ENCODE measurements at regions not wholly inside any gene's neighbourhood (a gene's known extent, or its start where the extent isn't known, plus 50 kb on each side); places are given as distances from the start of the nearest gene placed in this dataset.

DNA sequence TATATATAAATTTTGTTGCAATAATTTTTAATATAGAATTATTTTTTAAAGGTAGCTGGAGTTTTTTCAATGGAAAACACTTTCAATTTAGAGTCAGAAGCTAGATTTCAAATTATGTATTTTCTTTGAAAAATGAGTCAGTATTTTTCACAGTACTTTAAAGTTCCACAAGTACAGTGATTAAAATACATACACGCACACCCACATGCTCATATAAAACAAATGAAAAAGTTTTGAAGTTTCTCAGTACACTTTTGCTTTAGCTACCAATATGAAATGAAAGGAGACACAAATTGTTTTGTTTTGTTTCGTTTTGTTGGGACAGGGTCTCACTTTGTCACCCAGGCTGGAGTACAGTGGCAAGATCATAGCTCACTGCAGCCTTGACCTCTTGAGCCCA, 98.6 kb downstream of the CYB561 start:
- CTCF ChIA-PET: interaction anchor here (0.6 to 1.1 kb wide), 5 partner anchors 19 to 323 kb away, joined by 3 to 6 read pairs (median 3); no protein-coding TSS in a partner anchor

DNA sequence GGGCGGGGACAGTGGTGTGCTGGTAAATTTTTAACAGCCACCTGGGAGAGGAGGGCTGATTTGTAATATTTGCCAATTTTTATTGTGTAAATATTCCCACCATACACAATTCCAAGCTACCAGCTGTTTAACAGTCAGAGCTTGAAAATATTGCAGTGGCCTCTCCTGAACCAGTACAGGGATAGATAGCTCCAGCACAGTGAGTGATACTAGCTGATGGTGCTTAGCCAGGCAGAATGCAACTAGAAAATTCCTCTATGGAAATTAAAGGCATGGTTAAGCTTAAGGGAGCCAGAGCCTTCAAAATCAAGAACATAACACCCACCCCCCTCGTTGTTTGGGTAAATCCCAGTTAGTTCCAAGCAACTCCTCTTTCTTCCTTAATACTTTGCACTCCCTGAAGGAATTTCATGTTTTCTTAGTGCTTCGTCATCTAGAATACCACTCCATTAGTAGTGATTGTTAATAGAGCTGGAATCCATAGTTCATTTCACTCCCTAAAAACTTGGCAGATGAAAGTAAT, 96.6 kb downstream of the CYB561 start:
- TF ChIP-seq, protein P1, sequence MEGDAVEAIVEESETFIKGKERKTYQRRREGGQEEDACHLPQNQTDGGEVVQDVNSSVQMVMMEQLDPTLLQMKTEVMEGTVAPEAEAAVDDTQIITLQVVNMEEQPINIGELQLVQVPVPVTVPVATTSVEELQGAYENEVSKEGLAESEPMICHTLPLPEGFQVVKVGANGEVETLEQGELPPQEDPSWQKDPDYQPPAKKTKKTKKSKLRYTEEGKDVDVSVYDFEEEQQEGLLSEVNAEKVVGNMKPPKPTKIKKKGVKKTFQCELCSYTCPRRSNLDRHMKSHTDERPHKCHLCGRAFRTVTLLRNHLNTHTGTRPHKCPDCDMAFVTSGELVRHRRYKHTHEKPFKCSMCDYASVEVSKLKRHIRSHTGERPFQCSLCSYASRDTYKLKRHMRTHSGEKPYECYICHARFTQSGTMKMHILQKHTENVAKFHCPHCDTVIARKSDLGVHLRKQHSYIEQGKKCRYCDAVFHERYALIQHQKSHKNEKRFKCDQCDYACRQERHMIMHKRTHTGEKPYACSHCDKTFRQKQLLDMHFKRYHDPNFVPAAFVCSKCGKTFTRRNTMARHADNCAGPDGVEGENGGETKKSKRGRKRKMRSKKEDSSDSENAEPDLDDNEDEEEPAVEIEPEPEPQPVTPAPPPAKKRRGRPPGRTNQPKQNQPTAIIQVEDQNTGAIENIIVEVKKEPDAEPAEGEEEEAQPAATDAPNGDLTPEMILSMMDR (IDR thresholded peaks at IDR 0.05; ENCODE audit: insufficient read depth, low read depth, low read length): no peak
- DNase-seq (ENCODE audit: low read depth): peak; percentile 61
- no peaks in the 10 kb centered on the region for H3K36me3 ChIP-seq (ENCODE audit: control insufficient read depth, insufficient read depth, low read length)
- ChIA-PET POLR2A (no interaction called here), CTCF (interaction anchor here (0.6 to 1.6 kb wide), 3 partner anchors 9 to 76 kb away, joined by 3 to 4 read pairs (median 3); no protein-coding TSS in a partner anchor)
- H3K4me3 ChIP-seq (ENCODE audit: low read depth, low read length): no peak overlapping the region
- H3K27me3 ChIP-seq (ENCODE audit: control insufficient read depth, insufficient read depth, low read length): no peaks in the 10 kb centered on the region

More for the DNA sequence above, 98.6 kb downstream of the CYB561 start:
- no peak for DNase-seq (ENCODE audit: low read depth)
- H3K27me3 ChIP-seq (ENCODE audit: control insufficient read depth, insufficient read depth, low read length): no peaks in the 10 kb centered on the region
- H3K36me3 ChIP-seq (ENCODE audit: control insufficient read depth, insufficient read depth, low read length): peaks cover 1% of the 10 kb centered on the region; the same call in 1 of the 2 replicates
- TF ChIP-seq, protein P1 (IDR thresholded peaks at IDR 0.05; ENCODE audit: insufficient read depth, low read depth, low read length): no peak
- no peak overlapping the region for H3K4me3 ChIP-seq (ENCODE audit: low read depth, low read length)
- POLR2A ChIA-PET: no interaction called here

DNA sequence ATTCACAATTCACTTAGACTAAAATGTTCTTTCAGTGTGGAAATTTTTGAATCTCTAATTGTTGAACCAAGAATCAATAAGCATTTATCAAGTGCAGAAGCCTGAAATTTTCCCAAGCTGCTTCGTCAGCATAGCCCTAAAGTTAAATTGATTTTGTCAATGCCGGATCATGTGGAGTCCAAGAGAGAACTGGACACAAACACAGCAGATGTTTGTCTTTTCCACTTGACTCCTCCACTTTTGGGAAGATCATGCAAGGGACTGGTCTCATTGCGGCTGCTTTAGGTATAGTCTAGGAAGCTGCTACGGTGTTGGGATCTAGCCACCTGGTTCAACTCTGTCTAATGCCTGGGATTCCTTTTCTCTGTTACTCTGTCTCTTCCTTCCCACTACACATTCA, 95.7 kb downstream of the CYB561 start:
- Histone ChIP-seq H3K36me3 (ENCODE audit: control insufficient read depth, insufficient read depth, low read length) (no peaks in the 10 kb centered on the region), H3K4me3 (ENCODE audit: low read depth, low read length) (no peak overlapping the region), H3K27me3 (ENCODE audit: control insufficient read depth, insufficient read depth, low read length) (no peaks in the 10 kb centered on the region)
- DNase-seq (ENCODE audit: low read depth): no peak
- TF ChIP-seq, protein P1 (IDR thresholded peaks at IDR 0.05; ENCODE audit: insufficient read depth, low read depth, low read length): no peak
- ChIA-PET CTCF (no interaction called here), POLR2A (no interaction called here)

DNA sequence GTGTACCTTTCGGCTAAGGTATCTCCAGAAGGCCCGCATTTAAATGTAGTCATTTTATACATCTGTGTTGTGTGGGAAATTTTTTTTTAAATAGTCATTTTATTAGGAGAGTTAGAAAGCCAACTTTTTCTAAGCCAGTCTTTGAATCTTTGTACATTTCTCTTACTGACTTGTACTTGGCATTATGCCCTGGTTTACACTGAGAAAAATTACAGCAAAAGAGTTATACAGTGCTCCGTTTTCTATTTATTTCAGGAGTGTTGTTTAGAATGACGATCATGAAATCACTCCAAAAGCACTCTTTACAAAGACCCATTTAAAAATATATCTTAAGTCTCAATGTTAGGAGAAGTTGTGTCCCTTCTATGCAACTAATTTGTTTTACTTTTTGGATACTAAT, 91.8 kb downstream of the CYB561 start:
- CTCF ChIA-PET: interaction anchor here (0.6 to 4.3 kb wide), 2 partner anchors 52 to 649 kb away, joined by 3 to 18 read pairs; no protein-coding TSS in a partner anchor
- DNase-seq (ENCODE audit: low read depth): no peak
- TF ChIP-seq, protein P1 (IDR thresholded peaks at IDR 0.05; ENCODE audit: insufficient read depth, low read depth, low read length): no peak
- Histone ChIP-seq H3K4me3 (ENCODE audit: low read depth, low read length) (no peak overlapping the region), H3K27me3 (ENCODE audit: control insufficient read depth, insufficient read depth, low read length) (no peaks in the 10 kb centered on the region), H3K36me3 (ENCODE audit: control insufficient read depth, insufficient read depth, low read length) (no peaks in the 10 kb centered on the region)
- POLR2A ChIA-PET: no interaction called here

DNA sequence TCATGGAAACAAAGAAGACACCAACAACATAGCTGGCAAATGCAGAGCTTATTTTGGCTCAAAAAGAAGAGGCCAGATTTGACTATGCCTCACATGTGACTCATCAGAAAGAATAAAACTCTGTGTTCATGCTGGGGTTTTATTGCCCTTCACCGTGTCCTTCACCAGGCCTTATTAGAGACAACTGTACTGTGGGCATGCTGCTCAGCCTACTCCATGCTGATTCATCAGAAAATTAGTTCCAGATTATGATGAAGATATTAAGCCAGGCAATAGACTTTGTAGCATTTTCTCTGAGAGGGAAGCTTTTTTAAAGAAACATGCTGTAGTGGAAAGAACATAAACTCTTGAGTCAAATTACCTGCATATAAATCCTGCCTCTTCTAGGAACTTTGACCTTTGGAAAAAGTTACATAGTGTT, 89.8 kb downstream of the CYB561 start:
- TF ChIP-seq, protein P1 (IDR thresholded peaks at IDR 0.05; ENCODE audit: insufficient read depth, low read depth, low read length): no peak
- peak; percentile 96 for DNase-seq (ENCODE audit: low read depth)
- Histone ChIP-seq H3K36me3 (ENCODE audit: control insufficient read depth, insufficient read depth, low read length) (no peaks in the 10 kb centered on the region), H3K4me3 (ENCODE audit: low read depth, low read length) (no peak overlapping the region), H3K27me3 (ENCODE audit: control insufficient read depth, insufficient read depth, low read length) (no peaks in the 10 kb centered on the region)
- ChIA-PET CTCF (interaction anchor here (1.0 to 4.3 kb wide), 6 partner anchors 10 to 241 kb away, joined by 3 to 18 read pairs (median 4); no protein-coding TSS in a partner anchor), POLR2A (interaction anchor here (0.6 kb wide), 1 partner anchor 9 kb away, joined by 5 read pairs; no protein-coding TSS in a partner anchor)

Data from BJ (cell line).